ENCODE measurements at regions not wholly inside any gene's neighbourhood (a gene's known extent, or its start where the extent isn't known, plus 50 kb on each side); places are given as distances from the start of the nearest gene placed in this dataset.

GRCh38 chr2:238979636-238980035, 131.8 kb downstream of the TWIST2 start:
- FAIRE-seq, result no peak

GRCh38 chr2:238985041-238985729, 137.3 kb downstream of the TWIST2 start:
- FAIRE-seq, result no peak
- no peak for DNase-seq (ENCODE audit: low spot score in 2 of 2)

More at GRCh38 chr2:238979636-238980035, 131.8 kb downstream of the TWIST2 start:
- no peak for DNase-seq (ENCODE audit: low spot score in 2 of 2)

- DNase-seq (ENCODE audit: low spot score in 2 of 2) (no peak), FAIRE-seq (no peak)
Observed at GRCh38 chr2:238985931-238986446, 138.1 kb downstream of the TWIST2 start.

GRCh38 chr2:238986491-238987351, 138.8 kb downstream of the TWIST2 start:
- no peak for DNase-seq (ENCODE audit: low spot score in 2 of 2)
- FAIRE-seq, result no peak

- FAIRE-seq (no peak), DNase-seq (ENCODE audit: low spot score in 2 of 2) (no peak)
Observed at GRCh38 chr2:238987352-238987981, 139.6 kb downstream of the TWIST2 start.

- DNase-seq (ENCODE audit: low spot score in 2 of 2) (no peak), FAIRE-seq (no peak)
Observed at GRCh38 chr2:238988105-238988504, 140.2 kb downstream of the TWIST2 start.

- DNase-seq (ENCODE audit: low spot score in 2 of 2), result no peak
- FAIRE-seq, result no peak
Observed at GRCh38 chr2:238988752-238989151, 140.9 kb downstream of the TWIST2 start.

GRCh38 chr2:238989484-238989883, 141.6 kb downstream of the TWIST2 start:
- no peak for DNase-seq (ENCODE audit: low spot score in 2 of 2)
- FAIRE-seq, result no peak

GRCh38 chr2:238994432-238994831, 146.5 kb downstream of the TWIST2 start:
- DNase-seq (ENCODE audit: low spot score in 2 of 2) (no peak), FAIRE-seq (no peak)

GRCh38 chr2:238994876-238995275, 147.0 kb downstream of the TWIST2 start:
- no peak for DNase-seq (ENCODE audit: low spot score in 2 of 2)
- FAIRE-seq, result no peak

- no peak for DNase-seq (ENCODE audit: low spot score in 2 of 2)
- no peak for FAIRE-seq
Observed at GRCh38 chr2:238995634-238996033, 147.7 kb downstream of the TWIST2 start.

GRCh38 chr2:238996331-238997136, 148.6 kb downstream of the TWIST2 start:
- no peak for FAIRE-seq

GRCh38 chr2:238997137-238997390, 149.2 kb downstream of the TWIST2 start:
- FAIRE-seq (no peak), DNase-seq (ENCODE audit: low spot score in 2 of 2) (no peak)

More at GRCh38 chr2:238996331-238997136, 148.6 kb downstream of the TWIST2 start:
- DNase-seq (ENCODE audit: low spot score in 2 of 2), result no peak

GRCh38 chr2:238997684-238998083, 149.8 kb downstream of the TWIST2 start:
- FAIRE-seq (no peak), DNase-seq (ENCODE audit: low spot score in 2 of 2) (no peak)

Data from frontal cortex (tissue), 3 donors.